ENCODE measurements at regions not wholly inside any gene's neighbourhood (a gene's known extent, or its start where the extent isn't known, plus 50 kb on each side); places are given as distances from the start of the nearest gene placed in this dataset.
"Not testable (repeated sequence)": the region's sequence is repeated elsewhere in the genome, so short reads cannot be mapped to it uniquely, and the experiment has no call there.

DNA sequence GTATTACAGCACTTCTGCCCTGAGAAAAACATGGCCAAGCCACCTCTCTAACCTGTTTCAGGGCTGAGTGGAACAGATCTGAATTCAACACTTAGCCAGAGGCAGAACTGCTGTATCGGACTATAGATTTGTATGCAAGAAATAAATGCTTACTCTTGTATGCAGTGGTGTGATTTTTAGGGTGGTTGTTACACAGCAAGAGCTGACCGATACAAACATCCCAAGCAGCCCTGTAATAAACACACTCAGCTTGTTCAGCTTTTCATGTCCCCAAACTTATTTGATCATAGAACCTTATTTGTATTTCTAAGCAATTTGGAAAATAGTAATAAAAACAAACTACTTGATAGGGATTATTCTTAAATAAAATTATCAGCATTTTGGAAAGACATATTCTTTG lies 84.9 kb upstream of the RPH3AL start:
- no peaks in the 10 kb centered on the region for H3K27me3 ChIP-seq
- H3K4me1 ChIP-seq = no peaks in the 10 kb centered on the region
- H3K27ac ChIP-seq = no peak overlapping the region
- WGBS, 2 donors = 97 to 100% methylated on average over 2 of the region's 2 CpGs
- TF ChIP-seq, protein P1, sequence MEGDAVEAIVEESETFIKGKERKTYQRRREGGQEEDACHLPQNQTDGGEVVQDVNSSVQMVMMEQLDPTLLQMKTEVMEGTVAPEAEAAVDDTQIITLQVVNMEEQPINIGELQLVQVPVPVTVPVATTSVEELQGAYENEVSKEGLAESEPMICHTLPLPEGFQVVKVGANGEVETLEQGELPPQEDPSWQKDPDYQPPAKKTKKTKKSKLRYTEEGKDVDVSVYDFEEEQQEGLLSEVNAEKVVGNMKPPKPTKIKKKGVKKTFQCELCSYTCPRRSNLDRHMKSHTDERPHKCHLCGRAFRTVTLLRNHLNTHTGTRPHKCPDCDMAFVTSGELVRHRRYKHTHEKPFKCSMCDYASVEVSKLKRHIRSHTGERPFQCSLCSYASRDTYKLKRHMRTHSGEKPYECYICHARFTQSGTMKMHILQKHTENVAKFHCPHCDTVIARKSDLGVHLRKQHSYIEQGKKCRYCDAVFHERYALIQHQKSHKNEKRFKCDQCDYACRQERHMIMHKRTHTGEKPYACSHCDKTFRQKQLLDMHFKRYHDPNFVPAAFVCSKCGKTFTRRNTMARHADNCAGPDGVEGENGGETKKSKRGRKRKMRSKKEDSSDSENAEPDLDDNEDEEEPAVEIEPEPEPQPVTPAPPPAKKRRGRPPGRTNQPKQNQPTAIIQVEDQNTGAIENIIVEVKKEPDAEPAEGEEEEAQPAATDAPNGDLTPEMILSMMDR (IDR thresholded peaks at IDR 0.05) = no peak
- no peak for TF ChIP-seq POLR2A (IDR thresholded peaks at IDR 0.05)
- peaks cover 0 to 10% (median 0%) of the 10 kb centered on the region in 3 donors for H3K36me3 ChIP-seq
- peaks cover 0 to 4% (median 3%) of the 10 kb centered on the region in 3 donors for H3K9me3 ChIP-seq
- DNase-seq = no peak
- intact Hi-C loops (cut with DNase I) = no loop called here
- no peak overlapping the region for H3K4me3 ChIP-seq

GRCh38 chr17:436571-436970 lies 84.0 kb upstream of the RPH3AL start:
- no peaks in the 10 kb centered on the region for H3K27me3 ChIP-seq
- DNase-seq = no peak
- H3K4me1 ChIP-seq = no peaks in the 10 kb centered on the region
- no peak overlapping the region for H3K27ac ChIP-seq
- peaks cover 0 to 1% (median 0%) of the 10 kb centered on the region in 3 donors for H3K36me3 ChIP-seq
- TF ChIP-seq, protein P1 (IDR thresholded peaks at IDR 0.05) = no peak
- no peak for TF ChIP-seq POLR2A (IDR thresholded peaks at IDR 0.05)
- peaks cover 0 to 4% (median 3%) of the 10 kb centered on the region in 3 donors for H3K9me3 ChIP-seq
- 81 to 92% methylated on average over 4 to 6 of the region's 7 CpGs for WGBS, 2 donors
- no peak overlapping the region for H3K4me3 ChIP-seq
- intact Hi-C loops (cut with DNase I) = no loop called here

DNA sequence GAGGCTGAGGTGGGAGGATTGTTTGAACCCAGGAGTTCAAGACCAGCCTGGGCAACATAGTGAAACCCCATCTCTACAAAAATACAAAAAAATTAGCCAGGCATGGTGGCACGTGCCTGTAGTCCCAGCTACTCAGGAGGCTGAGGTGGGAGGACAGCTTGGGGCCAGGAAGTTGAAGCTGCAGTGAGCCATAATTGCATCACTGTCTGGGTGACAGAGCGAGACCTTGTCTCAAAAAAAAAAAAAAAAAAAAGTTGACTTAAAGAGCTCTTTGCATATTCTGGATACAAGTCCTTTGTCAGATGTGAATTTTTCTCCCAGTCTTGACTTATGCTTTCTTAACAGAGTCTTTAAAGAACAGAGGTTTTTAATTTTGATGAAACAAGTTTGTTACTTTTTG lies 79.9 kb upstream of the RPH3AL start:
- WGBS, 2 donors = 45 to 62% methylated on average over 2 of the region's 2 CpGs
- intact Hi-C loops (cut with DNase I); H3K4me3 ChIP-seq; H3K4me1 ChIP-seq; H3K27ac ChIP-seq; H3K27me3 ChIP-seq; DNase-seq; H3K36me3 ChIP-seq: not testable (repeated sequence)
- peaks cover 0 to 16% (median 4%) of the 10 kb centered on the region in 3 donors for H3K9me3 ChIP-seq

GRCh38 chr17:431494-431893 lies 78.9 kb upstream of the RPH3AL start:
- H3K4me3 ChIP-seq = no peak overlapping the region
- TF ChIP-seq, protein P1 (IDR thresholded peaks at IDR 0.05) = no peak
- TF ChIP-seq POLR2A (IDR thresholded peaks at IDR 0.05) = no peak
- no peaks in the 10 kb centered on the region for H3K27me3 ChIP-seq
- no peaks in the 10 kb centered on the region for H3K4me1 ChIP-seq
- 87 to 88% methylated on average over 4 of the region's 4 CpGs for WGBS, 2 donors
- DNase-seq = no peak
- H3K9me3 ChIP-seq = peaks cover 0 to 16% (median 4%) of the 10 kb centered on the region in 3 donors
- intact Hi-C loops (cut with DNase I) = no loop called here
- H3K27ac ChIP-seq = no peak overlapping the region
- no peaks in the 10 kb centered on the region for H3K36me3 ChIP-seq

- Histone ChIP-seq H3K4me1 (no peaks in the 10 kb centered on the region), H3K9me3 (peaks cover 0 to 12% (median 0%) of the 10 kb centered on the region in 3 donors), H3K36me3 (no peaks in the 10 kb centered on the region), H3K27ac (no peak overlapping the region), H3K27me3 (no peaks in the 10 kb centered on the region), H3K4me3 (no peak overlapping the region)
- WGBS, 2 donors = 84 to 86% methylated on average over 4 to 5 of the region's 8 CpGs
- no peak for DNase-seq
- intact Hi-C loops (cut with DNase I) = no loop called here
- TF ChIP-seq, protein P1 (IDR thresholded peaks at IDR 0.05) = no peak
- TF ChIP-seq POLR2A (IDR thresholded peaks at IDR 0.05) = no peak
These were observed 77.0 kb upstream of the RPH3AL start for GRCh38 chr17:429589-429988.

GRCh38 chr17:428414-428813 lies 75.8 kb upstream of the RPH3AL start:
- TF ChIP-seq POLR2A (IDR thresholded peaks at IDR 0.05) = no peak
- TF ChIP-seq, protein P1 (IDR thresholded peaks at IDR 0.05) = no peak
- Histone ChIP-seq H3K9me3 (peaks cover 0 to 12% (median 0%) of the 10 kb centered on the region in 3 donors), H3K4me3 (no peak overlapping the region), H3K27me3 (no peaks in the 10 kb centered on the region), H3K36me3 (no peaks in the 10 kb centered on the region), H3K4me1 (no peaks in the 10 kb centered on the region), H3K27ac (no peak overlapping the region)
- no peak for DNase-seq
- intact Hi-C loops (cut with DNase I) = no loop called here
- WGBS, 2 donors = 94 to 95% methylated on average over 3 of the region's 3 CpGs
